NCI-H2171 treated with DMSO at 0.1 percent for 48 hours (cell line): ENCODE measurements at regions not wholly inside any gene's neighbourhood (a gene's known extent, or its start where the extent isn't known, plus 50 kb on each side); places are given as distances from the start of the nearest gene placed in this dataset.

Source experiments
- DNase-seq: peaks from one replicate; lab custom pipeline; 2025; lab: John Stamatoyannopoulos, UW

DNA sequence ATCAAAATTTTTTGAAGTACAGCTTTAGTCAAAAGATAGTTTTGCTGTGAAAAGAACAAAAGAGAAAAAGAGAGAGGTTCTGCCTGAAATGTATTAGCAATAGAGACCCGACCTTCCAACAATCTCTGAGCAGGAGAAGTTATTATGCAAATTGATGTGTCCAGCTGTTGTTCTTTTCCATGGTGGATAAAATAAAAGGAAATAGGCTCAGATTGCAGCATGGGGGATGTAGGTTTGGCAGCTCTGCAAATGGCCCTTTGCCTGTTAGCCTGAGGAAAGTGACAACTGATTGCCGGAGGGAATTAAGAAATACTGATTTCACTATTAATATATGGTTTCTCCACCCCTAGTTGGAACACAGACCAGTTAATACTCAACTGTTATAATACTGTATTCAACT is 1283.2 kb upstream of the NXPH2 start:
- peak; percentile 3 for DNase-seq

DNA sequence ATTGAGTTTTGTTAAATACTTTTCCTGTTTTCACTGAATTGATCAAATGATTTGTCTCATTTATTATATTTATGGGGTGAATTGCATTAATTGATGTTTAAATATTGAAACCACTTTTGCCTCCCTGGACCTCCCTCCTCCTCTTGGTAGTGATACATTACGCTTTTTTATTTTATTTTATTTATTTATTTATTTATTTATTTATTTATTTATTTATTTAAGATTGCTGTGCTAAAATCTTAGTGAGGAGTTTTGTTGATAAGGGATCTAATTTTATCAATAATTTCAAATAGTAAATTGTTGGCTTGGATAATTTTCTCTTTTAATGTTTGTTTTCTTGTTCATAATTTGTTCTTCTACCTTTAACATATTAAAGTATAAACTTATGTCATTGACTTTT is 1281.0 kb upstream of the NXPH2 start:
- DNase-seq, result no peak

- DNase-seq, result no peak
Observed at GRCh38 chr2:140057928-140058327, 1277.7 kb upstream of the NXPH2 start.

DNA sequence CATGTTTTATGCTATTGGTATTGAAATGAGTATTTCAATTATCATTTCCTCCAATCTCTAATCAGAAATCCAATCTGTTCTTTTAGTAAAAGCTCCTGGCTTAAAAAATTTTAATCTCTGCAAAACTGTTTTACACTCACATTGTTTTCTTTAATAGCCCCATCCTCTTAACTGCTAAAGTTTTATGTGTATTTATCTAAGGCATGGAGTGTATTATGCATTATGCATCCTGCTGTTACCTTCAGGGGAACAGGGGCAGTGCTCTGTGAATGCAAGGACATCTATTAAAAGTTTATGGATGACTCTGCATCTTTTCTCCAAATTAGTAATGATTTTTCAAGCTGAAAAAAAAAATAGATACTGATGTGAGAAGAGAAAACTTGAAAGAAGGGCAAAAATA is 1261.6 kb upstream of the NXPH2 start:
- no peak for DNase-seq

DNA sequence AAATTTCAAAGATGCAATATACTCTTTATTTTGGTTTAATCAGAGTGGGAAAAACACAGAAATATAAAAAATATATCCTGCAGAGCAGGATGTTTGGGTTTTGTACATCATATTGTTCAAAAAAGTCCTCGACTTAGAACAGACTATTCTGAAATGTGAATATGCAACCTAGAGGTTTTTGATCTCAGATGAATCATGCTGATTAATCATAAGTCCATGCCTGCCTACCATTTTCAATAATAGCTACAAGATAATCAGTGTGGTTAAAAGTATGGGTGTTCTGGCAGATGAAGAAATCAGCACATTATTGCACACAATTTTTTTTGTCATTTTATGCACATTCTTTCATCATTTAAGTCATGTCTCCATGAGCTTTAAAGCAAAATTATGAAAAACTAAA is 1261.0 kb upstream of the NXPH2 start:
- no peak for DNase-seq

- no peak for DNase-seq
Observed at GRCh38 chr2:140033638-140034037, 1253.4 kb upstream of the NXPH2 start.

GRCh38 chr2:140027966-140028365 is 1247.8 kb upstream of the NXPH2 start:
- DNase-seq, result no peak

- no peak for DNase-seq
Observed at GRCh38 chr2:140027320-140027719, 1247.1 kb upstream of the NXPH2 start.

DNA sequence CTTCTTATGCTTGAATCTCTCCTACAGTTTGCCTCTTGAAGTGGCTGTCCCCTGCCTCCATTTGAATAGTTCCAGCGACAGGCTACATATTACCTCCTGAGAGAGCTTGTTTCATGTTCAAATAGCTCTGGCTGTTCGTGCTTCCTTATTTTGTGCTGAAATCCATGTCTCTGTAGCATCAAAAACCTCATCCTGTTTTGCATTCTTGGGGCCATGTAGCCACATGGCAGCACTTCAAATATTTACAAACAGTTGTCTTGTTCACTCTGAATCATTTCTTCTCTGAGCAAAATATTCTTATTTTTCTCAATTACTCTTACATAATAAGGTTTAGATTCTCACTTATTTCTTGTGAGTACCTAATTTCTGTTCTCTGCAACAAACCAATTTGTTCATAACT is 1243.1 kb upstream of the NXPH2 start:
- DNase-seq, result no peak

- DNase-seq, result no peak
Observed at GRCh38 chr2:140018541-140018940, 1238.4 kb upstream of the NXPH2 start.

GRCh38 chr2:140014204-140014546 is 1234.0 kb upstream of the NXPH2 start:
- no peak for DNase-seq

- DNase-seq, result no peak
Observed at GRCh38 chr2:140013545-140014203, 1233.5 kb upstream of the NXPH2 start.

DNA sequence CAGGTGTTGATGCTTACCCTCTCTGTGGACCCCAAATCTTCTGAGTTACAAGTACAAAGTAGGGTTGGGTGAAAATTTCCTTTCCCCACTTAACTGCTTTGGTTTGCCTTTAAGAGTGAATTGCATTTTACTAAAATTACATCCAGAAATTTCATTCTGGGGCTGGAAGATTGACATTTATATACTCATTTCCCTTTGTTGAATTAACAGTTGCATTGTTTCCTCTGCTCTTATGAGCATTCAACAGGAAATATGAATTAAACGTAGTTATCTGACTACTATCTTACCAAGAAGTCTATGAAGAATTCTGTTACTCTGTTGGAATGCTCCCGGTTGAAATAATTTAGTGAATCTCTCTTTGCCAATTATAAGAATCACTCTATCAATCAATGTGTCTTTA is 1231.1 kb upstream of the NXPH2 start:
- no peak for DNase-seq

- DNase-seq, result no peak
Observed at GRCh38 chr2:140002110-140002509, 1221.9 kb upstream of the NXPH2 start.

- DNase-seq, result no peak
Observed at GRCh38 chr2:139992711-139993345, 1212.6 kb upstream of the NXPH2 start.

DNA sequence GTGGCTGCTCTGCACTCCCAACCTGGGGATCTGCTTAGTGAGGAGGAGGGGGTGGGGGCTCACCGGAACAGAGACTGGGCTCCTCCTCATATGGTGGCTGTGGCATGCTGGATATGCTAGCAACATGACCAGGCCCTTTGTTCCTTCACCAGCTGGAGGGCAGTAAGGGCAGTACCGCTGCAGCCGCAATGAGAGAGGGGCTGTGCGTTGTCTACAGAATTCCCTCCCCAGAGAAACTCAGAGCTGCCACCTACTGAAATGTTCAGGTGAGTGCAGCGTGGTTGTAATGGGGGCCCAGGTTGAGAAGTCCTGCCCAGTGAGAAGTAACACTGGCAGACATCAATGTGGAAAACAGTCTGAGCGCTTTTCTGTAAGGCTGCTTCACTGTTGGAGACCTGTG is 1211.9 kb upstream of the NXPH2 start:
- DNase-seq, result no peak

- no peak for DNase-seq
Observed at GRCh38 chr2:139990646-139991335, 1210.6 kb upstream of the NXPH2 start.

DNA sequence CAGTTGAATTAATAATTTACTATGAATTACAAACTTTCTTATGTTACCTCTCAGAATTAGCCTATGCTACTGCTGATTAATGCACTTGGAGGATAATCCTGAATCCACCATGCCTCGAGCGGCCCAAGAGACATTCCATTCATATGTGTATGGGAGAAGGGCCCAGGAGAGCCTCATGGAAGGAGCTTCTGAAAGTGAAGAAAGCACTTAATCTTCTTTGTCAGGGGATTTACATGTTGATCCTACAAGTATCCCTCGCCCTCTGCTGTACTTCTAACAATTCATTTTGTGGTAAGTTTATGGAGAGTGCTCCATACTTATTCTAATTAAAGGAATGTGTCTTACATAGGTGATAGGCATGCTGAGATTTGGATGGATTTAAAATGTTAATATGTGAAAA is 1189.1 kb upstream of the NXPH2 start:
- no peak for DNase-seq

- DNase-seq, result no peak
Observed at GRCh38 chr2:139968588-139968987, 1188.4 kb upstream of the NXPH2 start.

DNA sequence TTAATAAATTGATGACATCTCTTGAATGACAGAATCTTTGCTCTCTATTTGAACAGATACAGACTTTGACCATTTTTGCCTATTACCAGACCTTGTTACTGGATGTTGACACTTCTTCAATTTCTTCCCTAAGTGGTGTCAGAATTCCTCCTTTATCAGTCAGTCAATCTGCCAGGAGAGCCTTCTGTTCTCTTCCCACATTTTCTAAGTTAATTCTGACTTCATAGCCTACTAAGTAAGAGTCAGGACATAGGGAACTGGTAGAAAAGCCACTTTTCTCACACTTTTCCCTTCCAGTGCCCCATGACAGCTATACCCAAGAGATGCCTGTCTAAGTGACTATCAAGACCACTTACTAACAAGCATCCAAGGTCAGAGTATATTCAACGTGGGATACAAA is 1187.5 kb upstream of the NXPH2 start:
- DNase-seq, result peak; percentile 31

DNA sequence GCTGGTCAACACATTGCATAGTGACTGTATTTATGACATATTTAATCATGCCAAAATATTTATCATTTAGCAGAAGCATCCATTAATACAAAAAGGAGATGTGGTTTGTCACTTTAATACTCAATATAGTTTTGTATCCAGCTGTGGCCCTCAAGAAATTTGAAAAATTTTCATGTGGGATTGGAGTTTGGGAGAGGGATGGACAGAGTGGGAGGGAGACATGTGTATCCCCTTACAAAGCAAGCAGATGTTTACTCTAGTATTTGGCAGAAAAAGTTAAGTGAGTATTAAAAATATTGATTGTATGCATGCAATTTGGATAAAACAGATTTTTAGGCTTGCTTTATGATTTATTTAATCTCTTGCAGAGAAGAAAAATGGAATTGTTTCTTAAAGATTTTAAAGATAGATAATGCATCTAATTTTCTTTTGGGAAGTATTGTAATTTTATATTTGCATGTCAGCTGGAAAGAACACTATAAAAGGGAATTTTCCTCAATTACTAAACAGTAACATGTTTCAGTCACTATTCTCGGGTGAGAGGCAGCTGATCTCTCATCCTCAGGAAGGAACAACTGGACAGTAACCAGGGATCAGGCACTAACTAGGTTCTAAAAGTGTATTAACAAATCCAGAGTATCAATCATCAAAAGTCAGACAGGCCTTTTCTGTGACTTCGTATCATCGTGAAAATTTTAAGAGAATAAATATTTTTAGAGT is 1184.7 kb upstream of the NXPH2 start:
- no peak for DNase-seq

DNA sequence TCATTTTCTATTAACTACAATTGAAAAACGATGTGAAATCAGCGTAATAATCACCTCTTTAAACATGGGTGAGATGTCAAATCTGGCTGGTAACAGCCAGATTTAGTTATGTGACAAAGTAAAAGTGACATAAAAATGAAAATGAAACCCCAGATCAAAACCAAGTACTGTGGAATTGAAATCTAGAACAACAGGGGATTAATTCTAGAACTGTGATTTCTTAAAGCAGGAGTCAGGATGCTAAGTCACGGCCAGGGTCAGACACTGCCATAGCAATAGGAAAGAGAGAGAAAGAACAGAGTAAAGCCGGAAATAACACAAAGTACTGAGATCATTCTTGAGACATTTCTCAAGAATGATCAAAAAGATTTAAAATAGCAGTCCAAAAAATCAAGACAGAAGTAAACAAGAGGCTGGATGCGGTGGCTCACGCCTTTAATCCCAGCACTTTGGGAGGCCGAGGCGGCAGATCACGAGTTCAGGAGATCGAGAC is 1183.7 kb upstream of the NXPH2 start:
- DNase-seq, result no peak
